BJ (cell line): ENCODE measurements at regions not wholly inside any gene's neighbourhood (a gene's known extent, or its start where the extent isn't known, plus 50 kb on each side); places are given as distances from the start of the nearest gene placed in this dataset.
A peak's percentile ranks its signal among the peaks of the same experiment; 100 is the strongest.

ENCODE experiments used
- CTCF ChIA-PET: fragments of 350-600 bp; formaldehyde crosslinking; extraction: SDS; loops from one replicate; lab custom pipeline; 2021; ENCODE audit warnings: antibody characterized with exemption, inconsistent platforms; lab: Yijun Ruan, JAX
- POLR2A ChIA-PET: fragments of 300-600 bp; sonication (Branson Sonifier 250); formaldehyde crosslinking; extraction: SDS; loops from one replicate; lab custom pipeline; 2021; ENCODE audit warnings: antibody characterized with exemption; lab: Charles Lee
- DNase-seq: peaks from one replicate; pipeline ENCODE4 v3.0.0-alpha.2; 2011; ENCODE audit warnings: low read depth
- H3K27me3 ChIP-seq: 2 replicates; pipeline ENCODE4 v1.6.0; 2011; ENCODE audit warnings: low read length; ENCODE audit not compliant: control insufficient read depth, insufficient read depth
- H3K36me3 ChIP-seq: 2 replicates; pipeline ENCODE4 v1.5.1; 2011; ENCODE audit warnings: low read length; ENCODE audit not compliant: control insufficient read depth, insufficient read depth
- H3K4me3 ChIP-seq: 2 replicates; pipeline ENCODE4 v1.5.1; 2011; ENCODE audit warnings: low read depth, mild to moderate bottlenecking, control low read depth, low read length
- TF ChIP-seq, protein P1 (sequence below): IDR thresholded peaks from 2 replicates; pipeline ENCODE4 v1.5.1; 2011; ENCODE audit warnings: low read depth, mild to moderate bottlenecking, control low read depth, inconsistent platforms, low read length, moderate library complexity; ENCODE audit not compliant: insufficient read depth

DNA sequence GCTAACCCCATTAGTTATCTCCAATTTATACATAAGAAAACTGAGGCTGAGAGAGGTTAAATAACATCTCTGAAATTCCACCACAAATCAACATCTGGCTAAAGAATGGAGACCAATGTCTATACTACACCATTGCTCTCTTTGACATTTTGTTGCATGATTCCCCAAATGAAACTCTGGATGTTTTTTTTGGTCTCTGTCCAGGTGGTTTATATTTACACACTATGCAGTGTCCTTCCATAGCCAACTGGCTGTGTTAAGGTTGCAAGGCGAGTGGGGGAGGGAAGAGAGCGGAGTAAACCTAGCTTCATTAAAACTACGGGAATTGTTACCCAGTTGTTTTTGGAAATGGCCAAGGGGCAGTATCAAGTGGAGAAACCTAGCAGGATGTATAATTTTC, 67.2 kb downstream of the KIF4B start:
- TF ChIP-seq, protein P1, sequence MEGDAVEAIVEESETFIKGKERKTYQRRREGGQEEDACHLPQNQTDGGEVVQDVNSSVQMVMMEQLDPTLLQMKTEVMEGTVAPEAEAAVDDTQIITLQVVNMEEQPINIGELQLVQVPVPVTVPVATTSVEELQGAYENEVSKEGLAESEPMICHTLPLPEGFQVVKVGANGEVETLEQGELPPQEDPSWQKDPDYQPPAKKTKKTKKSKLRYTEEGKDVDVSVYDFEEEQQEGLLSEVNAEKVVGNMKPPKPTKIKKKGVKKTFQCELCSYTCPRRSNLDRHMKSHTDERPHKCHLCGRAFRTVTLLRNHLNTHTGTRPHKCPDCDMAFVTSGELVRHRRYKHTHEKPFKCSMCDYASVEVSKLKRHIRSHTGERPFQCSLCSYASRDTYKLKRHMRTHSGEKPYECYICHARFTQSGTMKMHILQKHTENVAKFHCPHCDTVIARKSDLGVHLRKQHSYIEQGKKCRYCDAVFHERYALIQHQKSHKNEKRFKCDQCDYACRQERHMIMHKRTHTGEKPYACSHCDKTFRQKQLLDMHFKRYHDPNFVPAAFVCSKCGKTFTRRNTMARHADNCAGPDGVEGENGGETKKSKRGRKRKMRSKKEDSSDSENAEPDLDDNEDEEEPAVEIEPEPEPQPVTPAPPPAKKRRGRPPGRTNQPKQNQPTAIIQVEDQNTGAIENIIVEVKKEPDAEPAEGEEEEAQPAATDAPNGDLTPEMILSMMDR = no peak
- Histone ChIP-seq H3K36me3 (no peaks in the 10 kb centered on the region), H3K27me3 (no peaks in the 10 kb centered on the region), H3K4me3 (no peak overlapping the region)
- no peak for DNase-seq
- POLR2A ChIA-PET = no interaction called here
- CTCF ChIA-PET = no interaction called here

DNA sequence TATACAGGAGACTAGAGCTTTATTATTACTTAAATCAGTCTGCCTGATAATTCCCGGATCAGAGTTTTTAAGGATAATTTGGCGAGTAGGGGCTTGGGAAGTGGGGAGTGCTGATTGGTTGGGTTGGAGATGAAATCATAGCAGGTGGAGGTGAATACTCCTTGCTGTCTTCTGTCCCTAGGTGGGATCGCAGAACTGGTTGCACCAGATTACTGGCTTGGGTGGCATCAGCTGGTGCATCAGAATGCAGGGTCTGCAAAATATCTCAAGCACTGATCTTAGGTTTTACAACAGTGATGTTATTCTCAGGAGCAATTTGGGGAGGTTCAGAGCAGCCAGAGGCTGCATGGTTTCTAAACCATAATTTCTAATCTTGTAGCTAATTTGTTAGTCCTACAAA, 68.1 kb downstream of the KIF4B start:
- DNase-seq = no peak
- POLR2A ChIA-PET = no interaction called here
- no peaks in the 10 kb centered on the region for H3K36me3 ChIP-seq
- no peaks in the 10 kb centered on the region for H3K27me3 ChIP-seq
- TF ChIP-seq, protein P1 = no peak
- H3K4me3 ChIP-seq = no peak overlapping the region
- CTCF ChIA-PET = interaction anchor here (0.7 to 1.0 kb wide), 2 partner anchors 65 to 110 kb away, joined by 3 read pairs; no protein-coding TSS in a partner anchor

DNA sequence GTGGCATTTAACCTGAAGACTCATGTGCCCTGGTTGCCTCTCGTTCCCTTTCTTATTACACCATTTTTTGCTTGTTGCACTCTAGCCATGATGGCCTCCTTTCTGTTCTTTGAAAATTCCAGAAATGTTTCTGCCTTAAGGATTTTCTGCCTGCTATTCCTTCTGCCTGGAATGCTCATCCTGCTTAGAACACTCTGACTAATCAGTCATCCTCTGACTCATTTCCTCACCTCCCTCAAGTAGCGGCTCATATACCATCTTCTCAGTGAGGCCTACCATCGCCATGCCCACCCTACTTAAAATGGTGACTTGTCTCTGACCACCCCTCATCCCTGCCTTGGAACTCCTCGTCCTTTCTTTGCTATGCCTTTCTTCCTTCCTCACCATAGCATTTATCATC, 68.8 kb downstream of the KIF4B start:
- ChIA-PET POLR2A (no interaction called here), CTCF (interaction anchor here (0.7 to 1.0 kb wide), 2 partner anchors 65 to 111 kb away, joined by 3 read pairs; no protein-coding TSS in a partner anchor)

DNA sequence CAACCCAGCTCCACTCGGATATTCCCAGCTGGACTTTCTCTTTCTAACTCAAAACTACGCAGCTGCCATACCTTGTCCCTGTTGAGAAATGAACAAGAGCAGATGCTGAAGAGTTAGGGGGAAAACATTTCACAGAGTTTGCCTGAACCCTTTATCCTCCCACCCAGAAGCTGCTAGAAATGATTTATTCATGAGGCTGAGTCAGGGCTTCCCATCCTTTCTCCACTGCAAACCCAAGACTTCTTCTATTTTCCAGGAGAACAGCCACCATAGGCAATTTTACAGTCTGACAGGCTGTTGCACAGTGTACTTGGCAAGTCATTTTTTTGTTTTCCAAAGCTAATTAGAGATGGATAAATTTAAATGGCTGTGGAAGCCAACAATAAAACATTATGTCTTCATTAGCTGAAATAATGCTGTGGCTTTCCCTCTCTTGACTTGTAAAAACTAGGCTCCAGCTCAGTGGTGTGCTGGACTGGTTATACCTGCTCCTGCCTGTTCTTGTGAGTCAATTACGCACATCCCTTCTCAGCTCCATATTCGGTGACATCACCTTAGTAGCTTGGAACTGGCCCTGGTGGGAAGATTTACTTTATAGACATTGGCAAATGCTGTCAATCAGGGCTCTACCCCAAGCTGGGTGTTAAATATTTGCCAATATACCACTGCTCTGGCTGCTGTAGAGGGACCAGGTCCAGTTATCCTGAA, 71.9 kb downstream of the KIF4B start:
- ChIA-PET POLR2A (no interaction called here), CTCF (interaction anchor here (1.3 to 1.4 kb wide), 2 partner anchors 54 to 62 kb away, joined by 3 to 6 read pairs; no protein-coding TSS in a partner anchor)
- Histone ChIP-seq H3K36me3 (no peaks in the 10 kb centered on the region), H3K4me3 (no peak overlapping the region), H3K27me3 (no peaks in the 10 kb centered on the region)
- TF ChIP-seq, protein P1 = no peak
- no peak for DNase-seq

More for the DNA sequence above, 68.8 kb downstream of the KIF4B start:
- TF ChIP-seq, protein P1 = no peak
- Histone ChIP-seq H3K36me3 (no peaks in the 10 kb centered on the region), H3K4me3 (no peak overlapping the region), H3K27me3 (no peaks in the 10 kb centered on the region)
- DNase-seq = peak; percentile 34

- Histone ChIP-seq H3K4me3 (no peak overlapping the region), H3K27me3 (no peaks in the 10 kb centered on the region), H3K36me3 (no peaks in the 10 kb centered on the region)
- ChIA-PET CTCF (interaction anchor here (1.1 to 1.3 kb wide), 2 partner anchors 20 to 60 kb away, joined by 3 to 6 read pairs; no protein-coding TSS in a partner anchor), POLR2A (no interaction called here)
- TF ChIP-seq, protein P1 = no peak
- DNase-seq = no peak
These were observed 73.5 kb downstream of the KIF4B start for GRCh38 chr5:155087036-155087435.
